ENCODE measurements at regions not wholly inside any gene's neighbourhood (a gene's known extent, or its start where the extent isn't known, plus 50 kb on each side); places are given as distances from the start of the nearest gene placed in this dataset.
"Not testable (repeated sequence)": the region's sequence is repeated elsewhere in the genome, so short reads cannot be mapped to it uniquely, and the experiment has no call there.

GRCh38 chr7:50856231-50856630, 73.5 kb upstream of the GRB10 start:
- DNase-seq (ENCODE audit: low read depth in 2 of 2, low spot score in 1 of 2), result no peak

GRCh38 chr7:50855526-50855925, 72.8 kb upstream of the GRB10 start:
- no peak for DNase-seq (ENCODE audit: low read depth in 2 of 2, low spot score in 1 of 2)

- no peak for DNase-seq (ENCODE audit: low read depth in 2 of 2, low spot score in 1 of 2)
Observed at GRCh38 chr7:50854831-50855230, 72.1 kb upstream of the GRB10 start.

GRCh38 chr7:50854247-50854646, 71.6 kb upstream of the GRB10 start:
- no peak for DNase-seq (ENCODE audit: low read depth in 2 of 2, low spot score in 1 of 2)

- DNase-seq (ENCODE audit: low read depth in 2 of 2, low spot score in 1 of 2), result no peak
Observed at GRCh38 chr7:50853311-50853710, 70.6 kb upstream of the GRB10 start.

- no peak for DNase-seq (ENCODE audit: low read depth in 2 of 2, low spot score in 1 of 2)
Observed at GRCh38 chr7:50852901-50853300, 70.2 kb upstream of the GRB10 start.

- no peak for DNase-seq (ENCODE audit: low read depth in 2 of 2, low spot score in 1 of 2)
Observed at GRCh38 chr7:50851891-50852290, 69.2 kb upstream of the GRB10 start.

- DNase-seq (ENCODE audit: low read depth in 2 of 2, low spot score in 1 of 2), result no peak
Observed at GRCh38 chr7:50851451-50851850, 68.8 kb upstream of the GRB10 start.

GRCh38 chr7:50849991-50850390, 67.3 kb upstream of the GRB10 start:
- no peak for DNase-seq (ENCODE audit: low read depth in 2 of 2, low spot score in 1 of 2)

GRCh38 chr7:50848203-50848602, 65.5 kb upstream of the GRB10 start:
- no peak for DNase-seq (ENCODE audit: low read depth in 2 of 2, low spot score in 1 of 2)

- not testable (repeated sequence) for DNase-seq (ENCODE audit: low read depth in 2 of 2, low spot score in 1 of 2)
Observed at GRCh38 chr7:50844861-50845260, 62.2 kb upstream of the GRB10 start.

- DNase-seq (ENCODE audit: low read depth in 2 of 2, low spot score in 1 of 2), result no peak
Observed at GRCh38 chr7:50842041-50842440, 59.3 kb upstream of the GRB10 start.

GRCh38 chr7:50838675-50839377, 56.1 kb upstream of the GRB10 start:
- DNase-seq (ENCODE audit: low read depth in 2 of 2, low spot score in 1 of 2), result no peak

- DNase-seq (ENCODE audit: low read depth in 2 of 2, low spot score in 1 of 2), result no peak
Observed at GRCh38 chr7:50837965-50838364, 55.3 kb upstream of the GRB10 start.

- DNase-seq (ENCODE audit: low read depth in 2 of 2, low spot score in 1 of 2), result no peak
Observed at GRCh38 chr7:50836646-50837045, 54.0 kb upstream of the GRB10 start.

- no peak for DNase-seq (ENCODE audit: low read depth in 2 of 2, low spot score in 1 of 2)
Observed at GRCh38 chr7:50835156-50835555, 52.5 kb upstream of the GRB10 start.

- DNase-seq (ENCODE audit: low read depth in 2 of 2, low spot score in 1 of 2), result no peak
Observed at GRCh38 chr7:50834679-50835078, 52.0 kb upstream of the GRB10 start.

GRCh38 chr7:50834031-50834535, 51.4 kb upstream of the GRB10 start:
- no peak for DNase-seq (ENCODE audit: low read depth in 2 of 2, low spot score in 1 of 2)

GRCh38 chr7:50832744-50833143, 50.0 kb upstream of the GRB10 start:
- DNase-seq (ENCODE audit: low read depth in 2 of 2, low spot score in 1 of 2), result no peak
